HEK293 (cell line): ENCODE measurements at regions not wholly inside any gene's neighbourhood (a gene's known extent, or its start where the extent isn't known, plus 50 kb on each side); places are given as distances from the start of the nearest gene placed in this dataset.

ENCODE experiments used
- ZNF121 ChIP-seq: fragments of 450-650 bp; formaldehyde crosslinking; IDR thresholded peaks from 2 replicates; pipeline ENCODE4 v1.5.1; 2016; ENCODE audit warnings: missing biosample characterization, missing genetic modification characterization
- TF ChIP-seq, protein P1 (sequence below): fragments of 450-650 bp; formaldehyde crosslinking; IDR thresholded peaks from 2 replicates; pipeline ENCODE4 v1.5.1; 2016; ENCODE audit warnings: missing biosample characterization, missing genetic modification characterization

DNA sequence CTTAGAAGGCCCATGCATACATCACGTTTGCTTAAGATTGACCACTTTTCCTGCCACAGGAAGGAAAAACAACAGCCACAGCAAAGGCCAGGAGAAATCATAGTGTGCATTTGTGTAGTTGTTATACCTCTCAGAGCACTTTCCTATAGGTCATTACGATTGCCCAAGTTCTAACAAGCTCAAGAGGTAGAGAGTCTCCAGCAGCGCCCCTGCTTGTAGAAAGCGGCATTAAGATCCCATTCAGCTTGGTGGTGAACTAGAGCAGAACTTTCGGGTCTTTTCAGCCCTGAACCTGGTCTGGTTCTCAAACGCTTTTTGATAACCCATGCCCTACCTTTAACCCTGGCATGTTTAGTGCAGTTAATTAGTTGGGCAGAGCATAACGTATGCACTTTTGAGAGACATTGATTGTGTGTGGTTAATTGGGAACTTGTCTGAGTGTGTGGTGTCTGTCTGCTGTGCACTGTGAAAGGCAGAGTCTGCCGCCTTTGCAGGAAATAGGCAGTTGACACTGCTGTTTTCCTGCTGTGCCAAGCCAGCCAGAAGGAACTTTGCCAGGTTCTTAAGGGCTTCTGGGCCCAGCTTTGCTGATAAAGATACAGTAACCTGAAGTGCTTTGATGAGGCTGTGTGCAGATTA lies 109.9 kb upstream of the CLMP start:
- TF ChIP-seq, protein P1, sequence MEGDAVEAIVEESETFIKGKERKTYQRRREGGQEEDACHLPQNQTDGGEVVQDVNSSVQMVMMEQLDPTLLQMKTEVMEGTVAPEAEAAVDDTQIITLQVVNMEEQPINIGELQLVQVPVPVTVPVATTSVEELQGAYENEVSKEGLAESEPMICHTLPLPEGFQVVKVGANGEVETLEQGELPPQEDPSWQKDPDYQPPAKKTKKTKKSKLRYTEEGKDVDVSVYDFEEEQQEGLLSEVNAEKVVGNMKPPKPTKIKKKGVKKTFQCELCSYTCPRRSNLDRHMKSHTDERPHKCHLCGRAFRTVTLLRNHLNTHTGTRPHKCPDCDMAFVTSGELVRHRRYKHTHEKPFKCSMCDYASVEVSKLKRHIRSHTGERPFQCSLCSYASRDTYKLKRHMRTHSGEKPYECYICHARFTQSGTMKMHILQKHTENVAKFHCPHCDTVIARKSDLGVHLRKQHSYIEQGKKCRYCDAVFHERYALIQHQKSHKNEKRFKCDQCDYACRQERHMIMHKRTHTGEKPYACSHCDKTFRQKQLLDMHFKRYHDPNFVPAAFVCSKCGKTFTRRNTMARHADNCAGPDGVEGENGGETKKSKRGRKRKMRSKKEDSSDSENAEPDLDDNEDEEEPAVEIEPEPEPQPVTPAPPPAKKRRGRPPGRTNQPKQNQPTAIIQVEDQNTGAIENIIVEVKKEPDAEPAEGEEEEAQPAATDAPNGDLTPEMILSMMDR (tag by site-specific recombination): no peak
- TF ChIP-seq ZNF121 (tag by site-specific recombination): no peak
